Neural crest cell (in vitro differentiated cells): ENCODE measurements at regions not wholly inside any gene's neighbourhood (a gene's known extent, or its start where the extent isn't known, plus 50 kb on each side); places are given as distances from the start of the nearest gene placed in this dataset.
A peak's percentile ranks its signal among the peaks of the same experiment; 100 is the strongest.

Experiments
- DNase-seq: peaks from one replicate; pipeline ENCODE4 v3.0.0; 2021; ENCODE audit warnings: low read depth, mixed read lengths, low spot score
- H3K27ac Mint-ChIP-seq: one replicate; pipeline ENCODE4 v1.8.0; 2021; ENCODE audit warnings: mild to moderate bottlenecking, mixed read lengths; ENCODE audit not compliant: unreplicated experiment
- H3K27me3 Mint-ChIP-seq: 2 replicates; pipeline ENCODE4 v1.8.0; 2021; ENCODE audit warnings: low read depth, mild to moderate bottlenecking, mixed read lengths
- H3K36me3 Mint-ChIP-seq: 2 replicates; pipeline ENCODE4 v1.8.0; 2021; ENCODE audit warnings: low read depth, mild to moderate bottlenecking, mixed read lengths
- H3K4me1 Mint-ChIP-seq: 2 replicates; pipeline ENCODE4 v1.8.0; 2021; ENCODE audit warnings: mixed read lengths
- H3K4me3 Mint-ChIP-seq: one replicate; pipeline ENCODE4 v1.8.0; 2021; ENCODE audit warnings: mild to moderate bottlenecking, mixed read lengths
- H3K9me3 Mint-ChIP-seq: 2 replicates; pipeline ENCODE4 v1.8.0; 2021; ENCODE audit warnings: mixed read lengths
- CTCF ChIP-seq: fragments of 200-600 bp; sonication (generic); conservative IDR thresholded peaks from 2 replicates; pipeline ENCODE4 v1.5.0; 2021; ENCODE audit warnings: antibody characterized with exemption, mild to moderate bottlenecking

- Mint-ChIP-seq H3K9me3 (peaks cover 9% of the 10 kb centered on the region), H3K27ac (no peak overlapping the region), H3K4me1 (no peaks in the 10 kb centered on the region), H3K27me3 (no peaks in the 10 kb centered on the region), H3K4me3 (no peak overlapping the region), H3K36me3 (no peaks in the 10 kb centered on the region)
- TF ChIP-seq CTCF, result no peak
- no peak for DNase-seq
Measured at GRCh38 chr4:36614011-36614410, 332.6 kb downstream of the DTHD1 start.

- Mint-ChIP-seq H3K27me3 (no peaks in the 10 kb centered on the region), H3K36me3 (no peaks in the 10 kb centered on the region), H3K9me3 (peaks cover 3% of the 10 kb centered on the region), H3K4me3 (no peak overlapping the region), H3K27ac (no peak overlapping the region), H3K4me1 (no peaks in the 10 kb centered on the region)
- DNase-seq, result no peak
- no peak for TF ChIP-seq CTCF
Measured at GRCh38 chr4:36618102-36618501, 336.7 kb downstream of the DTHD1 start.

- H3K4me3 Mint-ChIP-seq, result no peak overlapping the region
- no peaks in the 10 kb centered on the region for H3K27me3 Mint-ChIP-seq
- no peaks in the 10 kb centered on the region for H3K9me3 Mint-ChIP-seq
- H3K27ac Mint-ChIP-seq, result no peak overlapping the region
- DNase-seq, result no peak
- H3K4me1 Mint-ChIP-seq, result no peaks in the 10 kb centered on the region
- TF ChIP-seq CTCF, result no peak
- H3K36me3 Mint-ChIP-seq, result no peaks in the 10 kb centered on the region
Measured at GRCh38 chr4:36624030-36624429, 342.6 kb downstream of the DTHD1 start.

GRCh38 chr4:36638273-36638811 lies 356.9 kb downstream of the DTHD1 start:
- no peak overlapping the region for H3K27ac Mint-ChIP-seq
- no peaks in the 10 kb centered on the region for H3K9me3 Mint-ChIP-seq
- H3K4me3 Mint-ChIP-seq, result no peak overlapping the region
- DNase-seq, result no peak
- no peaks in the 10 kb centered on the region for H3K4me1 Mint-ChIP-seq
- TF ChIP-seq CTCF, result no peak
- H3K36me3 Mint-ChIP-seq, result no peaks in the 10 kb centered on the region
- no peaks in the 10 kb centered on the region for H3K27me3 Mint-ChIP-seq

GRCh38 chr4:36640876-36641275 lies 359.5 kb downstream of the DTHD1 start:
- no peak for DNase-seq
- Mint-ChIP-seq H3K36me3 (no peaks in the 10 kb centered on the region), H3K9me3 (no peaks in the 10 kb centered on the region), H3K4me3 (no peak overlapping the region), H3K4me1 (no peaks in the 10 kb centered on the region), H3K27ac (no peak overlapping the region), H3K27me3 (no peaks in the 10 kb centered on the region)
- TF ChIP-seq CTCF, result no peak

GRCh38 chr4:36651253-36651652 lies 369.8 kb downstream of the DTHD1 start:
- Mint-ChIP-seq H3K9me3 (no peaks in the 10 kb centered on the region), H3K4me1 (no peaks in the 10 kb centered on the region), H3K4me3 (no peak overlapping the region), H3K27ac (peak overlapping the region; percentile 14), H3K27me3 (no peaks in the 10 kb centered on the region), H3K36me3 (no peaks in the 10 kb centered on the region)
- no peak for DNase-seq
- no peak for TF ChIP-seq CTCF
